Activated CD8-positive, alpha-beta memory T cell treated with anti-CD3 and anti-CD28 coated beads, Interleukin-2, amount 50 U/mL, for 24 hours (primary cell): ENCODE measurements at regions not wholly inside any gene's neighbourhood (a gene's known extent, or its start where the extent isn't known, plus 50 kb on each side); places are given as distances from the start of the nearest gene placed in this dataset.
"Not testable (repeated sequence)": the region's sequence is repeated elsewhere in the genome, so short reads cannot be mapped to it uniquely, and the experiment has no call there.

ENCODE experiments used
- DNase-seq: peaks from one replicate; pipeline ENCODE4 v3.0.0-alpha.2; 2020; ENCODE audit errors: extremely low read depth

DNA sequence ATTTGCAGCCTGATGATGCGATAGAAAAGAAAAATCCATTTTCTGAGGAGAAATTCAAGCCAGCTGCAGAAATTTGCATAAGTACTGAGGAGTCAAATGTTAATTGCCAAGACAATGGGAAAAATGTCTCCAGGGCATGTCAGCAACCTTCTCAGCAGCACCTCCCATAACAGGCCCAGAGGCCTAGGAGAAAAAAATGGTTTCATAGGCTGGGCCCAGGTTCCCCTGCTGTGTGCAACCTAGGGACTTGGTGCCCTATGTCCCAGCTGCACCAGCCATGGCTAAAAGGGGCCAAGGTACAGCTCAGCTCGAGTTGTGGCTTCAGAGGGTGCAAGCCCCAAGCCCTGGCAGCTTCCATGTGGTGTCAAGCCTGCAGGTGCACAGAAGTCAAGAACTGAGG lies 144.8 kb upstream of the PRKD1 start:
- not testable (repeated sequence) for DNase-seq

DNA sequence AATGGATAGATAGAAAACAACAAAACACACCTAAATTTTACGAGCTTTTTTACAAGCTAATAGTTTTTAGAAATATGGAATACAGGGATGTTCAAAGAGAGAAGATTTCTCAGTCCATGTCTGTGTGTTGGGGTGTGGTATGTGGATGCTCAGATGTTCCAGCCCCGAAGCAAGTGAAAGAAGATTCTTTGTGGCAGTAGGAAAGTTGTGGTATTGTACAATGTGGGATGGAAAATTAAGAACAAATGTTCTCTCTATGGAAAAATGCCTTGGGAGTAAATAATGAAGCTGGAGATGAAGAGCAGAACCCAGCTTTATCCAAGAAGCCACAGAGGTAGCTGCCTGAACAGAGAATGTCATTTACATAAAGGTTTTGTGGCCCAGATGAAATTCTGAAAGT lies 150.3 kb upstream of the PRKD1 start:
- no peak for DNase-seq

DNA sequence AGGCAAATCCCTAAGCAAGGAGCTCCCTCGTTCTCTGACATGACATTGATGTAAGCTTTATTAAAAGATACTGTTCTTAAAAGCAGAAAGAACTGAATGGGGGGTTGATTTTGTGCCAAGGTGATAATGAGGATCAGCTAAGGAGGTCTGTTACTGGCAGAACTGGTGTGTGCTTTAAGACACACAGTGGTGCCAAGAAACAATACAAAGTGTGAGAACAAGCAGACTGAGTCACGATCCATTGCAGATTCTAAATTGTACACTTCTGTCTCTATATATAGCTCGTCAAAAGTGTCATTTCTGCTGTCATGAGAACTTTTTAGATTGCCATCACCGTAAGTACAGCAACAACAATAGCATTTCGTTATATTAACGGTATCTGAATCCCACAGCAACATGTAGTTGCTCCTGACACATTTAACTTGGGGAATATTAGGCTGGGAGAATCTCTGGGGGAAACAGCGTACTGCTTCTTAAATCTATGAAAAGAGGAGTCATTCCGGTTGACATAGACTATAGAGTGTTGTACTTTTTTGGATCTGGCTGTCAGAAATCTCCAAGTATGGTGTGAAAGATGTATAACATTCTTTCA lies 151.3 kb upstream of the PRKD1 start:
- DNase-seq = no peak

DNA sequence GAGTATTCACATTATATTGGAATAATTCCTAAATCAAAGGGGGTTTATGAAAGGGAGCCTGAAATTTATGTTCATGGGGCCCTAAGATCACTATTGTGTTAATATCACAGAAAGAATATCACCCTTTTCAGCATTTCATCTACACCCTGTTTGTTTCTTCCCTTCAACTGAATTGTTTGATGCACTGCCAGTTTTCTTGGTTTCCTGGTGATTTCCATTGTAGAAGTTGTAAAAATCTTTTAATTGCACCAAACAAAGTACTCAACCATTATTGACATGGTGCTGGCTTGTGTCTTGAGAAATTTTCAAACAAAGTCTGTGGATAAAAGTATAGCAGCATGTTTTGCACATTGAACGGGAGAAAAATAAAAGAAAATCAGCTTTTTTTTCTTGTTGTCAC lies 154.8 kb upstream of the PRKD1 start:
- no peak for DNase-seq

DNA sequence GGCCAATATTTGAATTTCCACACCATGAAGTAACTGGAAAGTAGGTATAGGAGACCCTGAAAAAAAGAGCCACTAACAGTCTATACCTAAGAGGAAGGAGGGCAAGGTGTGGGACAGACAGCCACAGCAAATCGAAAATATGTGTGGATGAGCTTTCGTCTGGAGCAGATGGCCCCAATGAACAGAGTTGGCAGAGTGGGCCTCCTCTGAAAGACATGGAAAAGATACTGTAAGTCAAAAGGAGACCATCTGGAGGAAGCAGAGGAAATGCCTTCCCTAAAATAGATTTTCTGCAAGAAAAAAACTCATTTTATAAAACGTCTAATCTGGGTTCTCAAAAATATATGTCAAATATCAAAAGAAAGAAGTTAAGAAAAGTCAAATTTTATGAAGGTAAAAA lies 157.2 kb upstream of the PRKD1 start:
- DNase-seq = no peak

DNA sequence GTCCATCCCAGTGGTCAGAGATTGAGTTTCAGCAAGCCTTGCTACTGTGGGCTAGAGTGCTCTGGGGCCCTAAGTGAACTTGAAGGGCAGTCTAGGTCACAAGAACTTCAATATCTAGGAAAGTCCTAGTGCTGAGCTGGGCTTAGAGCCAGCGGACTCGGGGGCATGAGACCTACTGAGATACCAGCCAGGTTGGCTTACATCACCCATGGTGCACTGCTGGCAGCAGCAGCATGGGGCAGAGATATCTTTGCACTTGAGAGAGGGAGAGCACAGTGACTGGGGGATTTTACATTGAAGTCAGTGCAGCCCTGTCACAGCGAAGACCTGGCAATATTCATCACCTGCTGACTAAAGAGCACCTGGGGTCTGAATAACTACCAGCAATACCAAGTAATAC lies 158.3 kb upstream of the PRKD1 start:
- DNase-seq = no peak

DNA sequence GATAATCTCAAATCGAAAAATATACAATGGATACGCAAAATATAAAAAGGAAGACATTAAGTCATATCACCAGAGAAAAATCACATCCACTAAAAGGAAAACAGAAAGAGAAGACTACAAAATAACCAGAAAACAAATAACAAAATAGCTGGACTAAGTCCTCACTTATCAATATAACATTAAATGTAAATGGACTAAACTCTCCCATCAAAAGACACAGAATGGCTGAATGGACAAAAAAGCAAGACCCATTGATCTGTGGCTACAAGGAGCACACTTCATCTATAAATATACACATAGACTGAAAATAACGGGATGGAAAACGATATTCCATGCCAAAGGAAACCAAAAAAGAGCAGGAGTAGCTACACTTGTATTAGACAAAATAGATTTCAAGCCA lies 161.0 kb upstream of the PRKD1 start:
- DNase-seq = no peak

DNA sequence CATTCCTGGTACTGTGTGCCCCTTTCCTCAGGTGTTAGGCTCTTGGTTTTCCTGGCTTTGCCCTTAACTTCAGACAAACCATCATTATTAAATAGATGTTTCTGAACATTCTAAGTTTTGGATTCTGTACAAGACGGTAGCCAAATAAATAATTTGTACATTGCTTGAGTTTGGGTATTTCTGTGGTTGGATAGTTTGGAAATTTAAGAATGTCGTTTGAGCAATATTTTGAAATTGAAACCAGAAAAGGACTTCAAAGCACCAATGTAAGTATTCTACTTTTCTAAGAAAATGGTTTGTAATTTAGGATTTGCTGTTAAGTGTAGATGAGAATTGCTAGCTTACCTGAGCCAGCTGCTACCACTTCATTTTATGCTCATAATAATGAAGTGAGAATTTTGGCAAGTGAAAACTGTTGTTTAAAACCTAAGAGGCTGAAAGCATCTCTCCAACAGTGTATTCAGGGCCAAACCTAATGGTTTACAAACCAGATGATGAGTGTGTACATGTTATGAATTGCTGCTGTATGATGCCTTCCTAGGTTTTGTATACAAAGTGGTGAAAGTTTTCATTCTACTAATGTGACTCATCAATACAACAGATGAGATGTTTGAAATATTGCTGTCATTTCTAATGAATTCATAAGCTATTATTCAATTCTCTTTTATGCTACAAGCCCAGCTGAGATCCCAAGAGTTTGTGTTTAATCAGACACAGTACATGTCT lies 181.5 kb upstream of the PRKD1 start:
- no peak for DNase-seq

DNA sequence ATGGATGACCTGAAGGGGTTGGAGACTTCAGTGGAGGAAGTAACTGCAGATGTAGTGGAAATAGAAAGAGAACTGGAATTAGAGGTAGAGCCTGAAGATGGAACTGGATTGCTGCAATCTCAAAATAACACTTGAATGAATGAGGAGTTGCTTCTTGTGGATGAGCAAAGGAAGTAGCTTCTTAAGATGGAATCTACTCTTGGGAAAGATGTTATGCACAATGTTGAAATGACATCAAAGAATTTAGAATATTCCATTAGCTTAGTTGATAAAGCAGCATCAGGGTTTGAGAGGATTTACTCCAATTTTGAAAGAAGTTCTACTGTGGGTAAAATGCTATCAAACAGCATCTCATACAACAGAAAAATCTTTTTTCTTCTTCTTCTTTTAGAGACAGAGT lies 186.4 kb upstream of the PRKD1 start:
- DNase-seq = no peak

DNA sequence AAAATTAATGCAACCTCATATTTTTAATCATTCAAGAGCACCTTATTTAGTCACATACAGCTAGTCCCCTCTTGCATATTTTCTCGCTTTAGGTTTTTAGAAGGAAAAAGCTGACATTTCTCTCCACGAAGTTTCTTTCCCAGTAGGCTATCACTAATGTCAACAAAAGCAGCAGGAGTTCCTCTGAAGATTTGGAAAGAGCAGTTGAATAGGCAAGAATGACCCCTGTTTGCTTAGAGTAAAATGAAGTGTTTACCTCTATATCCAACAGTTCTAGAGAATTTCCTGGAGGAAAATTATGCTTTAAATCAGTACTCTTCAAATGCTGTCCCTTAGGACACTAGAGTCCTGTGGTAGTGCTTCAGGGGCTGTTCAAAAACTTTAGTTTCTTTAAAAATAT lies 188.1 kb upstream of the PRKD1 start:
- DNase-seq = no peak

DNA sequence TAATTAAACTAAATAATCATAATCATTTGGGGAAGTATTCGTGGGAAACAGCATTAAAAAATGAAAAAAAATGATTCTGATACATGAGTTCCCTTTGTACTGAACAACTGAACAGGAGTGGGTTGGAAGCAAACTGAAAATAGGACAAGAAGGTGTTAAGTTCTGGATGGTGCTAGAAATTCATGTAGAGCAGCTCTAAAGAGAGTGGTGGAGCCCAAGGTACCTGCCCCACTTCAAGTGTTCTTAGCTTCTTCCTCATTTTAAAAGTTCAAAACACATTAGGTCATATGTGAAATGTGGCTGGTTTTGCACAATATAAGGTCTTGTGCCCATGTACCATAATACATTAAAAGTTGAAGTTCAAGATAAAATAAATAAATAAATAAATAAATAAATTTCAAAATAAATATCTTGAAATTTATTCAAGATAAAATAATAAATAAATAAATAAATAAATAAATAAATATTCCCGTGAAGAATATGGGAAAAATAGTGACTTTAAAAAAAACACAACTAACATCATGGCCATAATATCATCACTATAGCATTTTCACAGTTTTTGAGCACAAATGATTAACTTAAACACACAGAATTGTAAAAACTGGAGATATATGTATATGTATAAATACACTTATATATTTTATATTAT lies 191.5 kb upstream of the PRKD1 start:
- DNase-seq = no peak

DNA sequence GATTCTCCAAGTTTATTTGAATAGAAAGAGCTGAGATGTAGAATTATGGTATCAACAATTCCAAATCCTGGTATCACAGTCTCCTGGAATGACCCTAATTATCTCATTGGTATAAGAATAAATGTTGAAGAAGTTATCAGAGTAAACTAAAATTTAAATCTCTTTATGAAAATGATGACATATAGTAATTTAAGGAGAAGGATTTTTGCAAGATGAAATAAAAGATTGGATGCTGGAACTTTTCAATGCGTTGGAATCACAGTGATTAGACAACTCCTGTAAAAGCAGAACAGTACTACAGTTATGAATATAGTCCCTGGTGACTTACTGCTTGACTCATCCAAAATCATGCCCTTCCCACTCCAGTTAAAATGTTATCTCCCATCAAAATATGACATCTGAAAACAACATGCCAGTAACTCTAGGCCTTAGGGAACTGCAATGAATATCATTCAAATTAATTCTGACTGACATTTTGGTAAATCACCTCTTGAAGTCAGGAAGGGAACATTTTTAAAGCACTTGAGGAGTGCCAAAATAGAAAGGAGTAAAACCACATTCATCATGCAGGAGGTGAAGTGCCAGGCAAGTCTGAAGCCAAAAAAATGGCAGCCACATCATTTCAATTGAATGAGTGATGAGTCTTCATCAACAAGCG lies 197.8 kb upstream of the PRKD1 start:
- no peak for DNase-seq

DNA sequence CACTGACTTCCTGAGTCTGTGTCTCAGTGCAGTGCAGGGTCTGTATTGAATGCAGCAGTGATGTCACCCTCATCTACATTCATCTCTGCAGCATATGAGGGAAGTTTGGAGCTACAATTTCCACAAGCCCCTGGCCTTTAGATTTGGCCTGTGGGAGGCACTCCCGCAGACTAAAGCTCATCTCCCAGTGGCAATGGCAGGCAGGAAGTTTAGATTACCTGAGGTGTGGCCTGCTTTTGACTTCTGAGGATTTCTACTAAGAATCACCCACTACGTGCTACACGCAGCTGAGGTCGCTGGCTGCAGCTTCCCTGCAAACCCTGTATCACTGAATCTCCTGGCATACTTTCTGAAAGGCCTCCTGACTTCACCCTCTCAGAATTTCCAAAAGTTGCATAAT lies 202.2 kb upstream of the PRKD1 start:
- no peak for DNase-seq

DNA sequence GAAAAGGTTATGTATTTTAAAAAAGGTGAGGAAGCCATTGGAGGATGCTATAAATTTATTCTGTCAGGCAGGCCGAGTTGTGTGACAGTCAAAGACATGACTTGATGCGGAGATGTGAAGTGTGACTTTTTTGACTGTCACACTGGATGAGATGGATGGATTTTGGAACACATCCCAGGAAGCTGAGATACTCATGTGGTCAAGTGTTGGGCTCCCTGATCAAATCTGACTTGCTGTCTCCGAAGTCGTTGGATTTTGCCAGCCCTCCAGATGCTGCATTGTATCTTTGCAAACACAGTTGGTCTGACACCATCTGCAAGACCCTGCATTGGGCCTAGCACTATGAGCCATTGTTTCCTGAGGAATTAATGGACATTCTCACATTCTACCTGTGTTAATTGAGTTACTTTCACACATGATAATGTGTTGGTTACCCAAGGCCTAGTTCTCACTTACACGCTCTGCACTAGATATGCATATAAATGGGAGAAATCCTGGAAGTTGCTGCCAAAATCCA lies 204.0 kb upstream of the PRKD1 start:
- DNase-seq = no peak

DNA sequence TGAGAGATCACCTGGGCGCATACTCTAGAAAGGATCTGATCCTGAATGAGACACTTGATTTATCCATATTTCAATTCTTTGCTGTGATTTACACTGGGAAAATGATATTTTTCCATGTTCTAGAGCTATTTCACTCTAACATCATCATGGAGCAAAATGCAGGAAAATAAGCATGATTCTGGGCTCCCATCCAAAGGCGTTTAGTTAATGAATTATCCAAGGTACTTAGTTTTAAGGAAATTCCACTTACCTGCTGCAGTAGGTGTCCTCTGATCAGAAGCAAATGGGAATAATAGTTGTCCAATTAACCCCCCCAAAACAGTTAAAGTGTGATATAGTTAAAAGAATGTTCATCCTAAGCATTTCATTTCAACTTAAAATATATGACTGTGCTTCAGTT lies 204.5 kb upstream of the PRKD1 start:
- no peak for DNase-seq

DNA sequence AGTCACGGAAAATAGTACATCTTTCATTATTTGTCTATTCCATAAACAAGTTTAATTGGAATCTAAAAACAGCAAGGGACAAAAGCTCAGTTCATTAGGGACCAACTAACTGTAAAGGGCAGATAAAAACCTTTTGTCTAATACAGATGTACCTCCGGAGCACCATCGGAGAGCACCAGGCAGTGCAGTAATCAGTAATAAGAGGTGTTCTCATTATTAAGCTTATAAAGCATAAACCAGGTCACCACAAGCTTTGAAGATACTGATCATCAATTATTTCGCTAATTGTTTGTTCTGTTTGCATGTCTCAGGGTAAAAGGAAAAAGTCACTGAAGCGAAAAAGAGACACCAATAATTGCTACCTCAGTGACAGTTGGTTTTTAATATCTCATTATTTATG lies 207.3 kb upstream of the PRKD1 start:
- no peak for DNase-seq

DNA sequence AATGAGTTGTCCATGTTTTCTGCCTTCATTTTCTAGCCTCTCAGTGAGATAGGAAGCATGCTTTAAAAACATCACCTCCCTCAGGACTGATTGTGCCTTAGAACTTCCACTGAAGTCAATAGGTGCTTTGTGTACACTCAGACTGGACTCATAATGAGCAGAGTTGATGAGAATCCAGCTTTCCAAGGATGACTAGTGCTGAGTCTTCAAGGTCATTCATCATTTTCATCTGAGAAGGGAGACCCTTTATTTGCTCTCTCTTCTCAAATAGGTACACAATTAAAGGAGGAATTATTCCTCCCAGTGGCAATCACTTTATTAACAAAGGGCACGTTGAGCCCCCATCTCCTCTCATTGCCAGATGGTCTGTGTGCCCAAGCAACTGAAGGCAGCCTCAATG lies 210.9 kb upstream of the PRKD1 start:
- no peak for DNase-seq

DNA sequence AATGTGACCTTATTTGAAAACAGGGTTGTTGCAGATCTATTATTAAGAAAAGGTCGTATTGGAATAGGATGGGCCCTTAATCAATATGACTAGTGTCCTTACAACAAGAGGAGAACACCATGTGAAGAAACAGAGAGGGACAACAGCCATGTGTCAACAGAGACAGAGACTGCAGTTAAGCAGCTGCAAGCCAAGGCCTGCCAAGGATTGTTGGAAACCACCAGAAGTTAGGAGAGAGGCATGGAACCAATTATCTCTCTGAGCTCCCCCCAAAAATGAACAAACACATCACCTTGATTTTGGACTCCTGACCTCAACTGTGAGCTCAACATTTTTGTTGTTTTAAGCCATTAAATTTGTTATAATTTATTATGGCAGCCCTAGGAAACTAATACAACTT lies 214.6 kb upstream of the PRKD1 start:
- DNase-seq = no peak

DNA sequence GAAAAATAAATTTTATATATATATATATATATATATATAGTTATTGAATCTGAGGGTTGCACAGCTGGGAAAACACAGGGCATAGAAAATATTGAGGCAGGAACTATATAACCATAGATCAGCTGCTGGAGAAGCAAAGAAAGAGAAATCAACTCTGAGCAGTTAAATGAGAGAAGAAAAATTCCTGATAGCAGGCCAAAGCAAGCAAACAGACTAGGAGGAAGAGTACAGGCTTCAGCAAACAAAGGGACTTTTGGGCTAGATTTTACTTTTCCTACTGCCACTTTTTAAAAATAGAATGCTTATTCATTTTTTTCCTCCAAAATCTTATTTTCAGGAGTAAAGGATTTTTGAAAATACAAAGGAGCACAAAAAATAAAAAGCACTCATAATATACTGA lies 216.0 kb upstream of the PRKD1 start:
- DNase-seq = no peak

DNA sequence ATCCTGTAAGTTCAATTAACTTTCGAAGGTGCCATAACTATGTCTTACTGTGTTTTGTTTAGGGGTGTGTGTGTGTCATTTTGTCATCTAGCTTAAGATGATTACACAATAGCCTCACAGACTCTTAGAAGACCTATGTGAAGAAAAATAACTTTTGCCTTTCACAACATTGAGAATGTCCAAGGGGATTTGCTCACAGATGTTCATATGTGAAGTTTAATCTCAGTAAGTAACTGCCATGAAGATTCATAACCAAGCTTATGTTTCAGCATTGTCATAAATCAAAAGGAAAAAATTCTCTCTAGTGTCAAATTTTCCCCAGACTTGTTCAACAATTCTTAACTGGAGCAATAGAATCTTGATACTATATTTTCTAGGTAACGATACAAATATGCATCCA lies 226.1 kb upstream of the PRKD1 start:
- no peak for DNase-seq

DNA sequence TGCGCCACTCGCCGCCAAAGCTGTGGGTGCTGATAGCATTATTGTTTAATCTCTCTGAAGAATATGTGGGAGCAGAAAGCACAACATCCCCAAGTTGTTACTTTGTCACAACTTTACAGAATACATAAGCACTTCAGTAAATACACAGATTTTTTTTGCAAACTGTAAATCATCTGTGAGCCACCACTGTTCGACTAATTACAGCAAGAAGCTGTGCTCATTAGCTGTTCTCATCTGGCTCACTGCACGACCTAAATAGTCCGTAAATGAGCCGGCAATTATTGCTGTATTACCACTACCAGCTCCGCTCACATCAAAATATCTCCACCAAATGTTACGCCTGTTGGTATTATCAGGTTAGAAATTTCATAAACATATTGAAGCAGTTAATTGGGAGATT lies 228.9 kb upstream of the PRKD1 start:
- DNase-seq = no peak

DNA sequence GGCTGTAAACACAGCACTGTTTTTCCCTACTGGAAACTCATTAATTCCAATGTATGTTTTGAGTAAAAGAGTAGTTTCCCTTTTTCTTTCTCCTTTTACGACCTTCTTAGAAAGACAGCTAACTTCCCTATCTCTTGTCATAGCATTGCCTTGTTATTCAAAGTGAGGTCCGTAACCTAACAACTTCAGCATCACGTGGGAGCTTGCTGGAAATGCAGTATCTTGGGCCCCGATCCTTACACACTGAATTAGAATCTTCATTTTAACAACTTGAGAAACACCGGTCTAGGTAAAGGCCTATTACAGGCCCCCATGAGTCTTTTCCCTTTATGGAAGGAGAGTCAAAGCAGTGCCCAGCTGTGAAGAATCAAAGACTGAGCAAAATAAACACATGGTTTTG lies 230.7 kb upstream of the PRKD1 start:
- no peak for DNase-seq

DNA sequence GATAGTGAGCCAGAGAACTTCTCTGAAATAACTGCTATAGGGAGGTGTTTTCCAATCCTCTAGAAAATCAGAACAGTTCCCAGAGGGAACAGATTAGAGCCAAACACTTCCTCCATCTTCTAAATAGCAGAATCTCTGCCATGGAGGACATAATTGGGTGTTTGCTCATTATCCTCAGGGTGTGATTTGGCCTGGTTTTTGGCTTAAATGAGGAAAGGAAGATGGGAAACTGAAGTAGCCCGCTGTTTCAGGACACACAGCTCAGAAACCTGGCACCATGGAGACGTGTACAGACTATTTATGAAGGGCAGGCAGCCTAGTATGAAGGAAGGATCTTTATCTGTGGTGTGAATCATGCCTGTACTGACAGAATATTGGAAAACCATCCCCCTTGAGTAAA lies 231.7 kb upstream of the PRKD1 start:
- DNase-seq = no peak
